Stimulated activated CD8-positive, alpha-beta memory T cell treated with anti-CD3 and anti-CD28 coated beads, Interleukin-15, amount 100 ng/mL, for 4 hours (primary cell): ENCODE measurements at regions not wholly inside any gene's neighbourhood (a gene's known extent, or its start where the extent isn't known, plus 50 kb on each side); places are given as distances from the start of the nearest gene placed in this dataset.
"Not testable (repeated sequence)": the region's sequence is repeated elsewhere in the genome, so short reads cannot be mapped to it uniquely, and the experiment has no call there.

ENCODE experiments used
- DNase-seq, 2 donors: peaks; one replicate each; pipeline ENCODE4 v3.0.0-alpha.2; 2020; ENCODE audit warnings: low read depth in 2 of 2

DNA sequence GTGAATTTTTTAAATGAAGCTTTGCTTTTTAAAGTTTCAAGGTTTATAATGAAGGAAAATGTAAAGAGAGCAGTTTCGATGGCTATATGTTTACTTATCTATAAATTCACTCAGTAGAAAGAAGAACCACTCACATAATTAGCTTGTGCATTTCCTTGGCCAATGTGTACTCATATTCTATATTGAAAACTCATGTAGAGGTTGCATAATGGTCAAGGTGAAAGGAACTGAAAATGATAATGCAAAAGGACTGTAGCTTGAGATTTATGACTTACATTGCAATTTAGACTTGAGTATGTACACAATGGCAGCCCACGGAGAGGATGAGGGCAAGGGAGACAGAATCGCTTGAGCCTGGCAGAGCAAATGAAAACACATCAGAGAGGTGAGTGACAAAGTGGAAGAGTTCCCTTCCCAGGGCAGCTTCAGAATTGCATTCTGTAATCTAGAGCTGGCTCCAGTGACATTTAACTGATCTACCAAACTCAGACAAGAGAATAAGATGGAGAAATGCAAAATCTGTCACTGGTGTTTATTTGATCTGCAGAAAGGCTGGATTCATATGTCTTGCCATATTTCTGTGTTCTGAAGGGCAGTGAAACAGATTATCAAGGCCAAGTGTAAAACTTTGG, 191.8 kb downstream of the TMEM200A start:
- DNase-seq, result no peak

DNA sequence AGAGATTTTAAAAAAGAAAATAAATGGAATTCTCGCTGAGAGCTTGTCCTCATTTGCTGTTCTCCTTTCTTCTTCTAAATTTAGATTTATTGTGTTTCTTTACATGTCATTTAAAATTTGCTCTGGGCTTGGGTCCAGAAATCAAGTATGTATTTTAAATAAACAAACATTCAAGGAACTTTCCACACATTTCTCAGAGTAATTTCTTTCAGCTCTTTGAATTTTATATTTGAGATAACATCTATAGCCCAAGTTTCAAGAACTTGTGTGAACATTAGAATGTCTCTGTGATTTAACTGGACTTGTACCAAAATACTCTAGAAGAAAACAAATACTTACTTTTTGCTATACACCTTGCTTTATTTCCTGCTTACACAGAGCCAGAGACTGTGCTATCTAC, 192.3 kb downstream of the TMEM200A start:
- DNase-seq, result no peak

DNA sequence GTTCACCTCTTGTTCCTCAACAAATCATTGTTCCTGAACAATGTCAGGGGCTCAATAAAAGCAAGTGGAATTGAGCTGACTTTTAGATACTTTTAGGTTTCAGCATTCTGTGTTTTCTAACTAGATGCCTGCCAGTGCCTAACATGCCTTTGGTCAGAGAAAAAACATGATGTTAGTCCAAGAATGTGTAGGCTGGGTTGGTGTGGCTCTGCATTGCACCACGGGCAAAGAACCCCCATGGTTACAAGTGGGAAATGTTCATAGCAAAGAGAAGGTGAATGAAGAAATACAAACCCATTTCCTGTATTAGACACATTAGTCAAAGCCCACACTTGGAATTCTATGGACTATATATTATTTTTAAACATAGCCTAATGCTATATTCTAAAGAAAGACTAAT, 193.3 kb downstream of the TMEM200A start:
- DNase-seq, result no peak

- DNase-seq, result no peak
Measured at GRCh38 chr6:130560231-130560630, 194.4 kb downstream of the TMEM200A start.

DNA sequence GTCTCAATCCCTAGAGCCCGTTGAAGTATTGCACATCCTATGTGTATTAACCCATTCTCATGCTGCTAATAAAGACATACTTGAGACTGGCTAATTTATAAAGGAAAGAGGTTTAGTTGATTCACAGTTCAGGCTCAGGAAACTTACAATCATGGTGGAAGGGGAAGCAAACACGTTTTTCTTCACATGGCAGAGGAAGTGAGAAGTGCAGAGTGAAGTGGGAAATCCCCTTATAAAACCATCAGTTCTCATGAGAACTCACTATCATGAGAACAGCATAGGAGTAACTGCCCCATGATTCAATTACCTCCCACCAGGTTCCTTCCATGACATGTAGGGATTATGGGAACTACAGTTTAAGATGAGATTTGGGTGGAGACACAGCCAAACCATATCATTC, 195.3 kb downstream of the TMEM200A start:
- not testable (repeated sequence) for DNase-seq

DNA sequence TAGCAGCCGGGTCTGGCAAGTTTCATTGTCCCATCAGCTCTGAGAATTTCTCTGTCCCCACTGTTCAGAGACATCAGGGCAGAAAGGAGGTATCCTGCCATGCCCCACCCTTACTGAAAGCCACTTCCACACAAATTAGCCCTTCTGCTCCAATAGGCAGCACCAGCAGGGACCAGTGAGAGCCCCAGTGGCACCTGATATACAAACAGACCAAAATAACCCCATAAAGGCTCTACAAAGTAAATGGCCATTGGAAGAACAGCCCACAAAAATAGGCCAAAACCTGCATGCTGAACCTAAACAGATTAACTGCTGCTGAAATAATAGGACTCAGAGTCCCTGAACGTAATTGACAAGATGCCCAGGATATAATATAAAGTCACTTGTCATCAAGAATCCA, 199.9 kb downstream of the TMEM200A start:
- no peak for DNase-seq

- no peak for DNase-seq
Measured at GRCh38 chr6:130574146-130574545, 208.3 kb downstream of the TMEM200A start.

GRCh38 chr6:130575557-130575956, 209.7 kb downstream of the TMEM200A start:
- DNase-seq, result no peak

DNA sequence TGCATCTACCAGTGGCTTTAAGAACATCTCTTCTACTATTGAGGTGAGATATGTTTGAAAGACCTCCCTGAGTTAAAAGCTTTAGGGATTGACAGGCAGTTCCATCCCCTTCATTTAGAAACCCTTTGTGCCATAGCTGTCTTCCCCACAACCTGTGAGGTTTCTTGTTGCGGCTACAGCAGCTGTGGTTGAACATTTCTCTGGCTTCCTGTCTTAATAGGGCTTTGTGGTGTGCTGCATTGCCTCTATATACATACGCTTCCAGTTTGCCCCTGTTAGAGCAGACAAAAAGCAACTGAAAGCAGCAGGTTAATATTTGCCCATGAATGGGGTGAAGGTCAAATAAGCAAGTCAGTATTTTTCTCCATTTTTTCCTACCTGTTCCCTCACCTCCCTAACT, 210.2 kb downstream of the TMEM200A start:
- peak; percentile 11 to 23 for DNase-seq

- DNase-seq, result no peak
Measured at GRCh38 chr6:130577178-130577919, 211.5 kb downstream of the TMEM200A start.

GRCh38 chr6:130578713-130579112, 212.9 kb downstream of the TMEM200A start:
- DNase-seq, result no peak

GRCh38 chr6:130583268-130583667, 217.5 kb downstream of the TMEM200A start:
- no peak for DNase-seq

- no peak for DNase-seq
Measured at GRCh38 chr6:130585587-130585986, 219.8 kb downstream of the TMEM200A start.

DNA sequence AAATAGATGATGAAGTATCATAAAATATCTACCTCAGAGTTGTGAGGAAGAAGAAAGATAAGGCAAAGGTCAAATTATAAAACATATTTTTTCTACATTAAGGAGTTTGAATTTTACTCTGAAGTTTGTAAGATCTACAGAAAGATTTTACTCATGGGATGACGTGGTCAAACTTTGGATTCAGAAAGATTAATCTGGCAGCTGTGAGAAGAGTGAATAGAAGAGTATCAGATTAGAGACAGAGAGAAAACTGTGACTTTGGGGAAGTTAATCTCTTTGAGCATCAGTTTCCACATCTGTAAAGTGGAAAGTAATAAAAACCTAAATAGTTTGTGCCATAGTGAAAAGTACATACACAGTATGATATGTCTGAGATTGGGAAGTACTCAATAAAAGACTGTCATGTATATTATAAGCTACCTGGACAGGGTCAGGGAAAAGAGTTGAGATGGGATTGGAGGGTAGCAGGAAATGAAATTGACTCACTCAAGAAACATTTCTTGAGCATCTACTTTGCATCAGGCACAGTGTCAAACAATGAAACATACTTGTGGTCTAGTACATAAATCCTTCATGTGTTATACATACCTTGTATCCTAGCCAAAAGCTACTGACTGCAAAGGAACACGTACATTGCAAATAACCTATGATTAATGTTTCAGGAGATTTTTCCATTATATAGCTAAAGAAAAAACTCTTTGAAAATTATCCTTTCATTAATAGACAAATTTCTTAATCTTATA, 222.1 kb downstream of the TMEM200A start:
- DNase-seq, result no peak

GRCh38 chr6:130593200-130593599, 227.4 kb downstream of the TMEM200A start:
- no peak for DNase-seq

DNA sequence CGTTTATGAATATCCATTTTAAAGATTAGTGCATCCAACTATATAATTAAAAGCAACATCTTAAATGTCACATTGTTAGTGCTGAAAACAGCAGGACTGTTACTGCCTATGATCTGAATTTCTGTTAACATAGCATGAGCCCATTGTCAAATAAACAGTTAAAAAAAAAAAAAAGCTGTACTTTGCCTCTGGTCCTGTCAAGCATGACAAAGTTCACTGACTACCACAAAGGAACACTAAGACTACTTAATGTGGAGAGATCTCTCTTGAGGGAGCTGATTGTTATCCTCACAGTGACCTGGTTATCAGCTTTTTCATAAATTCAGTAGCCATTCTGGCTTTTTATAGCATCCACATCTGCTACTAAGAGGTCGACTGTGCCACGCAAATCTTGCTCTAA, 228.1 kb downstream of the TMEM200A start:
- no peak for DNase-seq

GRCh38 chr6:130598021-130598989, 228.9 kb upstream of the SMLR1 start:
- DNase-seq, result no peak

- DNase-seq, result no peak
Measured at GRCh38 chr6:130600880-130601341, 226.3 kb upstream of the SMLR1 start.

DNA sequence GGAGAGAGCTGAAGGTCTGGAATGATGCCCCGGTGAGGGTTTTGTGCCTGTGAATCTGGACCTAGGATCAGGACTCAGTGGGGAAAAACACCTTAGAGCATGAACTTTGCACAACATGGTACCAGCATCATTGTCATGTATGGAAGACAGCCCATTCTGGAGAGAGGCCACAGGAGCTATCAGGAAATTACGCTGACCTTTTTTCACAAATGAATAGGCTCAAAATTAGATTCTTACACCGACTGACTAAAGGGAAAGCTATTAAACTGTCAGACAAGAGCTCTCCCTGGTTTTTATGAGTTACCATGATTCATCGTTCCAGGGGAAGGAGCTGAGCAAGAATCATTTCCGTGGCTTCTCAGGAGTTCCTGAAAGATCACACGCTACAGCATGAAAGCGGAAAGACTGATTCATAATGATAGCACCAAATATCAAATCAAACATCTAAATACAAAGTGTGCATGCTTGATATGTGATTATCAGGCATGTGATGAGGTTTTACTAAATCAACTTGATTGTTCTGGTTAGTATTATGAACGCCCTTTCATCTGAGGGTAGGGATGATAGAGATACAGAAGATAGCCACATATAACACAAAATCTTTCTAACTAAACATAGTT, 224.9 kb upstream of the SMLR1 start:
- no peak for DNase-seq

GRCh38 chr6:130603391-130603790, 223.8 kb upstream of the SMLR1 start:
- DNase-seq, result no peak

GRCh38 chr6:130604841-130605399, 222.3 kb upstream of the SMLR1 start:
- no peak for DNase-seq
